Astrocyte of the cerebellum (primary cell): ENCODE measurements at regions not wholly inside any gene's neighbourhood (a gene's known extent, or its start where the extent isn't known, plus 50 kb on each side); places are given as distances from the start of the nearest gene placed in this dataset.
"Not testable (repeated sequence)": the region's sequence is repeated elsewhere in the genome, so short reads cannot be mapped to it uniquely, and the experiment has no call there.

Experiments used
- DNase-seq: peaks from one replicate; pipeline ENCODE4 v3.0.0-alpha.2; 2011; ENCODE audit warnings: low read depth
- H3K4me3 ChIP-seq: 2 replicates; pipeline ENCODE4 v1.5.1; 2011; ENCODE audit warnings: mild to moderate bottlenecking, low read depth, low read length, moderate library complexity
- CTCF ChIP-seq: IDR thresholded peaks from 2 replicates; pipeline ENCODE4 v1.5.1; 2012; ENCODE audit warnings: low read length, low read depth, moderate library complexity, mild to moderate bottlenecking; ENCODE audit errors: missing control alignments
- in situ Hi-C: cut with HindIII; loops from 2 replicates; pipeline ENCODE4 v1.10.0; 2017; ENCODE audit warnings: low sequenced_read_pairs

- TF ChIP-seq CTCF: no peak
- DNase-seq: no peak
- in situ Hi-C loops: no loop called here
- no peak overlapping the region for H3K4me3 ChIP-seq
Observed at GRCh38 chr1:112826217-112826944, 111.2 kb upstream of the PPM1J start.

GRCh38 chr1:112825563-112826216 lies 110.6 kb upstream of the PPM1J start:
- DNase-seq, H3K4me3 ChIP-seq, in situ Hi-C loops: not testable (repeated sequence)

GRCh38 chr1:112825075-112825474 lies 109.9 kb upstream of the PPM1J start:
- in situ Hi-C loops, DNase-seq, H3K4me3 ChIP-seq: not testable (repeated sequence)

GRCh38 chr1:112821307-112822063 lies 106.4 kb upstream of the PPM1J start:
- DNase-seq, in situ Hi-C loops, H3K4me3 ChIP-seq: not testable (repeated sequence)

GRCh38 chr1:112818990-112819689 lies 104.0 kb upstream of the PPM1J start:
- H3K4me3 ChIP-seq: no peak overlapping the region
- DNase-seq: no peak
- TF ChIP-seq CTCF: no peak
- in situ Hi-C loops: no loop called here

GRCh38 chr1:112817555-112818373 lies 102.6 kb upstream of the PPM1J start:
- no peak overlapping the region for H3K4me3 ChIP-seq
- TF ChIP-seq CTCF: no peak
- DNase-seq: no peak
- in situ Hi-C loops: no loop called here

- H3K4me3 ChIP-seq: no peak overlapping the region
- no peak for DNase-seq
- no peak for TF ChIP-seq CTCF
- in situ Hi-C loops: no loop called here
Observed at GRCh38 chr1:112815376-112815775, 100.2 kb upstream of the PPM1J start.

GRCh38 chr1:112814645-112815044 lies 99.5 kb upstream of the PPM1J start:
- H3K4me3 ChIP-seq, DNase-seq, in situ Hi-C loops: not testable (repeated sequence)
